Stimulated activated CD8-positive, alpha-beta memory T cell treated with anti-CD3 and anti-CD28 coated beads, Interleukin-4, amount 100 ng/mL, for 48 hours (primary cell): ENCODE measurements at regions not wholly inside any gene's neighbourhood (a gene's known extent, or its start where the extent isn't known, plus 50 kb on each side); places are given as distances from the start of the nearest gene placed in this dataset.
A peak's percentile ranks its signal among the peaks of the same experiment; 100 is the strongest.
"Not testable (repeated sequence)": the region's sequence is repeated elsewhere in the genome, so short reads cannot be mapped to it uniquely, and the experiment has no call there.

Experiments
- DNase-seq: peaks from one replicate; pipeline ENCODE4 v3.0.0-alpha.2; 2020

- not testable (repeated sequence) for DNase-seq
Observed at GRCh38 chr1:149364188-149364981, 110.5 kb upstream of the NBPF19 start.

GRCh38 chr1:149366402-149366801 is 108.4 kb upstream of the NBPF19 start:
- DNase-seq: not testable (repeated sequence)

- DNase-seq: not testable (repeated sequence)
Observed at GRCh38 chr1:149367472-149368044, 107.3 kb upstream of the NBPF19 start.

- not testable (repeated sequence) for DNase-seq
Observed at GRCh38 chr1:149368337-149368736, 106.5 kb upstream of the NBPF19 start.

- not testable (repeated sequence) for DNase-seq
Observed at GRCh38 chr1:149369081-149369480, 105.8 kb upstream of the NBPF19 start.

- DNase-seq: not testable (repeated sequence)
Observed at GRCh38 chr1:149371955-149372354, 102.9 kb upstream of the NBPF19 start.

GRCh38 chr1:149378462-149378861 is 96.4 kb upstream of the NBPF19 start:
- DNase-seq: not testable (repeated sequence)

GRCh38 chr1:149390173-149390926 is 84.5 kb upstream of the NBPF19 start:
- peak; percentile 75 for DNase-seq

GRCh38 chr1:149390931-149391330 is 83.9 kb upstream of the NBPF19 start:
- not testable (repeated sequence) for DNase-seq

- DNase-seq: peak; percentile 57
Observed at GRCh38 chr1:149395802-149396201, 79.0 kb upstream of the NBPF19 start.

- not testable (repeated sequence) for DNase-seq
Observed at GRCh38 chr1:149398527-149398926, 76.3 kb upstream of the NBPF19 start.

- DNase-seq: not testable (repeated sequence)
Observed at GRCh38 chr1:149408404-149408803, 66.4 kb upstream of the NBPF19 start.

GRCh38 chr1:149415373-149415772 is 59.5 kb upstream of the NBPF19 start:
- DNase-seq: not testable (repeated sequence)

- not testable (repeated sequence) for DNase-seq
Observed at GRCh38 chr1:149418782-149419181, 56.1 kb upstream of the NBPF19 start.

- not testable (repeated sequence) for DNase-seq
Observed at GRCh38 chr1:149423122-149423521, 51.7 kb upstream of the NBPF19 start.
